ENCODE measurements at regions not wholly inside any gene's neighbourhood (a gene's known extent, or its start where the extent isn't known, plus 50 kb on each side); places are given as distances from the start of the nearest gene placed in this dataset.

GRCh38 chr1:181327796-181328195, 155.5 kb upstream of the CACNA1E start:
- DNase-seq (ENCODE audit: low read depth) = no peak

DNA sequence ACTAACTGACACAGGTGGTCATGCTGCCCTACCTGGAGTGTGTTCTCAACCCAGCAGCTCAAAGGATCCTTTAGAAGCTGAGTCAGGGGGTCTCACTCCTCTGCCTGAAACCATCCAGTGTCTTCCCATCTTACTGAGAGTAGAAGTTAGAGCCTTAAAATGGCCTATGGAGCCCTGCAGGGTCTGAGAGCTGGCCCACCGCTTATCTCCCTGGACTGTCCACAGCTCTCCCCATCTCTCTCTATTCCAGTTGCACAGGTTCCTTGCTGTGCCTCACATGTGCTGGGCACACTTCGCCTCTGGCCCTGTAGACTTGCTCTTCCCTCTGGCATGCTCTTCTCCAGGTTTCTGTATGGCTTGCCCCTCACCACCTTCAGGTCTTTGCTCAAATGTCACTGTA, 148.6 kb upstream of the CACNA1E start:
- no peak for DNase-seq (ENCODE audit: low read depth)

- DNase-seq (ENCODE audit: low read depth) = no peak
Observed at GRCh38 chr1:181335631-181336030, 147.7 kb upstream of the CACNA1E start.

DNA sequence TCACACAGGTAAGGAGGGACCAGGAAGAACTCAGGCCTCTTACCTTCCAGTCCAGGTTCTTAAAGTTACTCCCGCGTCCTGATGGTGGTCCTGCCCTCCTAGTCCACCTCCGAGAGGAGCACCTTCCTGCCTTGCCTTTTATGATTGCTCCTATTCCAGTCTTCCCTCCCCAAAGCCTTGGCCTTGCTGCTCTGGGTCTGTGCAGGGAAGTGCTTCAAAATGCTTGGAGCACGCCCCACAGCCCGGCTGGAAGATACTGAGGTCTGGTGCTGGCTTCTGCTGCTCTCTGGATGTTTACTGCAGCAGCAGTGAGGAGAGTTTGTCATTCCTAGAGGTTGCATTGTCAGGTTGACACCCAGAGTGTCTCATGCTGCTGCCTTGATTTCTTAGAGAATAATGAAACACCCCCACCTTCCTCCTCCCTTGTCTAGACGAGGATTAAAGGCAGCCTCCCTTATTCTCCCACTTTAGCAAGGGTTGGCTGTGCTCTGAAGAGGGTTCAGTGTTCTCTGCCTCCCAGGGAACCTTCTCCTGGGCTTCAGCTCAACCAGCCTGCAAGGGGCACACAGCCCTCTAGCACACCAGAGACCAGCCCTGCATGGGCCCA, 142.2 kb upstream of the CACNA1E start:
- DNase-seq (ENCODE audit: low read depth) = no peak

GRCh38 chr1:181344091-181344490, 139.2 kb upstream of the CACNA1E start:
- DNase-seq (ENCODE audit: low read depth) = no peak

DNA sequence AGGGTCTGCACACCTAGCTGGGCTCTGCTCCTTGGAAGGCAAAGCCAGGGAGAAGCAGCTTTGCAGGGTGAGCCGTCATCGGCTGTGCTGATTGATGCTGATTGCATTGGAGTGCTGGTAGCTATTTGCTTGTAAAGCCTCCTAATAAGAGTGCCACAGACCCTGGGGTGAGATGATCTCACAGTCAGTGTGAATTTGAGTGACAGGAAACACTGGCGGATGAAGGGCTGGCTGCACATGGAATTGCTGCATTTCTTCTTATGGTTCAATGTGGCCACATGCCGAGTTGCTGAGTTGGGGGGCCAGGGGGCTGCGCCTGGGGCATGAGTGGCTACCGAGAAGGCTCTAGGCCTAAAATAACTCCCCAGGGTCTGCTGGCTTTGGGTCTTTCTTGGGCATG, 138.2 kb upstream of the CACNA1E start:
- DNase-seq (ENCODE audit: low read depth) = no peak

- no peak for DNase-seq (ENCODE audit: low read depth)
Observed at GRCh38 chr1:181347495-181348390, 135.6 kb upstream of the CACNA1E start.

DNA sequence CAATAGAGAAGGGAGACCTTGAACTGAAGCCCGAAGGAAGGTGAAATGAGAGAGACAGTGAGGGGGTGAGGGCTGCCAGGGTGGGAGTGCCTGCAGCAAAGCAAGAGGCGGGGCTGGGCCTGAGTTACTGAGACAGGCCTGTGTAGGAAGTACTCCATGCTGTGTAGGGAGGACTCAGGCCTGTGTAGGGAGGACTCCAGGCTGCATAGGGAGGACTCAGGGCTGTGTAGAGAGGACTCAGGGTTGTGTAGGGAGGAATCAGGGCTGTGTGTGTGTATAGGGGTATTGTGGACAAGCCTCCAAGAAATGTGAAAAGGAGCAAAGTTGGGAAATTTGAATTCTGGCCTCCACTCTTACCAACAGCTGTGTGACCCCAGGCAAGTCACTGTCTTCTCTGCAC, 133.8 kb upstream of the CACNA1E start:
- DNase-seq (ENCODE audit: low read depth) = no peak

GRCh38 chr1:181350131-181350530, 133.2 kb upstream of the CACNA1E start:
- no peak for DNase-seq (ENCODE audit: low read depth)

DNA sequence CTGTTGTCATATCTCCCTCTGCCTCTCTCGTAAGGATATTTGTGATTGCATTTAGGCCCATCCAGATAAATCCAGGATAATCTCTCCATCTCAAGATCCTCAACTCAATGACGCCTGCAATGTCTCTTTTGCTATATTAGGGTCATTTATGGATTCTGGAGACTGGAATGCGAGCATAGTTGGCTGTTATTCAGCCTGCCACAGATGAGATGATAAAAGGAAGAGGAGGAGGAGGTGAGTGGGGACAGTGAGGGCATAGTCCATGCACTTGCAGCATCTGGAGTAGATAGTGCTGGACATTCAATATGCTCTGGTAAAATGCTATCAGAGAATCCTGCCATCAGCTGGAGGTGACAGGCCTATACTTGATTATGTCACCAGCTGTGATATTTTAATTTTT, 131.6 kb upstream of the CACNA1E start:
- no peak for DNase-seq (ENCODE audit: low read depth)

DNA sequence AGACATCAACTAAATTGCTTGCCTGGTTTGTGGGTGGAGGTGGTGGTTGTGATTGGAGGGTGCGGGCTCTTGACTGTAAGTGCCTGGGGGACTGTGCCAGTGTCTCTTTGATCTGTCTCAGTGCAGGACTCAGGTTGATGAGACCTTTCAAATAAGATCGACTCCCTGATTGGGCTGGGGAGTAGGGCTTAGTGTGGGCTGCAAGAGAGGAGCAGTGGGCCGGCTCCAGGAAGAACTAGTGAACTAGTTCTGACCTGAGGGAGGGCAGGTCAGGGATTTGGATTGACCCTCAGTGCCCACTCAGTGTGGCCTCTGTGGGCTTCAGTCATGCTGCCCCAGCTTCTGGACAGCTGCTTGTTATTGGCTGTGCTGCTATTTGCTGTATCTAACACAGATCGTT, 130.6 kb upstream of the CACNA1E start:
- DNase-seq (ENCODE audit: low read depth) = no peak

- no peak for DNase-seq (ENCODE audit: low read depth)
Observed at GRCh38 chr1:181353526-181353925, 129.8 kb upstream of the CACNA1E start.

DNA sequence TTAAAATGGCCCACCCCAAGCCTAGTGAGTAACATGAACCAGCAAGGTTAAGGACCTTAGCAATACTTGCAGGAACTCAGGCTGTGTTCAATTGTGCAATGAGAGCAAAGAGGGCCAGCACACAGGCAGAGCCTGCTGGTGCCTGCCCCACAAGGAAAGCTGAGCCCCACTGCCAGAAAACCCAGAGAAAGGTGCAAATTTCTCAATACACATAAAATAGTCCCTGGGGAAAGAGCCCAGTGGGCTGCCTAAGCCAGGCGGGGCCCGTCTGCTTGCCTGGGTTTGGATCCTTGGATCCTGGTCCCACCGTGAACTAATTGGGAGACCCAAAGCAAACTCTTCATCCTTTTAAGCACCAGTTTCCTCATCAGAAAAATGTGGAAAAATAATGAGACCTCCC, 128.5 kb upstream of the CACNA1E start:
- DNase-seq (ENCODE audit: low read depth) = no peak

DNA sequence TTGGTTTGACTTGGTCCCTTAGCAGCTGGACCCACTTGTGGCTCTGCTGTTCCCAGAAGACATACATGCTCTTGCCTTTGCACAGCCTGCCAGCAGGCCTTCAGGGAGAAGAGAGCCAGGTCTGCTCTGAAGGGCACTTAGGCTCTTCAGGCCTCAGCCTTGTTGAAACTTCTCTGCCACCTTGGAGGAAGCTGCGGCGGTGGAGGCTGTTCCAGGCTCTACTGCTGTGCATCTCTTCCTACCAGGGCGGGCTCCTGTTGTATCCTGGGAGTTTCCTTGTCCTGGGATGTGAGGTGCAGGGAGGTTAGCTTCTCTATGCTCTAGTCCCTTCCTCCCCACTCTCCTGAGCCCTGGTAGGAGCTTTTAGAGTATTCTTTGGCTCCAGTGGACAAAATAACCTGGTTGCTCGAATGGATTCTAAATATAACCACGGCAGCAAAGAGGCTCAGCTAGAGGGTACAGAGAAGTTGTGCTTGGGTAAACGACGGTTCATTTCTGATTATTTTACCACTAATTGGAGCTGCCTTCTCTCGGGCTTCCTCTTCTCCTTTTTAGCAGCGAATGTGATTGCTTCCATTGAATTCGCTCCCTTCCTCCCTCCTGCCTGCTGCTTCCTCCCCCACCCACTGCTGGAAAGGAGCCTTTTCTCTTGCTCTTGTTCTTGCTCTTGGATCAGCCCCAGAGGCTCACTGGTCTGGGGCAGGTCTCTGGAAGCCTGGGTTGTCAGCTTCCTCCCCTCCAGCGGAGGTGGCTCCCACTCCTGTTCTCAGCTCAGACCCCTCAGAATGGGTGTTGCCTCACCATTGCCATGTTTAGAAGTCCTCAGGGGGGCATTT, 126.6 kb upstream of the CACNA1E start:
- DNase-seq (ENCODE audit: low read depth) = no peak

- DNase-seq (ENCODE audit: low read depth) = no peak
Observed at GRCh38 chr1:181359012-181359411, 124.3 kb upstream of the CACNA1E start.

DNA sequence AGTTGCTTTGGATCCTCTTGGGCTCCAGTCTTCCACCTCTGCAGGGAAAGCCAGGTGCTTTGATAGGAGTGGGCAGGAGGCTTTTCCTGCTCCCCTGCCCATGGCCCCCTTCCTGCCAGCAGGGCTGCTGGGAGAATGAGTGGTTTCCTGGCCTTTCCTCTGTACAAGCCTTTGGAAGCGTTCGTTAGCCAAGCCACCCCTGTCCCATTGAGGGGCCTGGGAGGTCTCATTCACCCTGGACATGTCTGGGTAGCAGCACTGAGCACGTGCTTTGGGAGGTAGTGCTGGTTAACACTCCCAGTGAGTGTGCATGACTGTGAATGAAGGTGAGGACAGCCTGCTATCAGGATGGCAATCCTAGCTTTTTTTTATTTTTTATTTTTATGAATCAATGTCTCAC, 118.5 kb upstream of the CACNA1E start:
- DNase-seq (ENCODE audit: low read depth) = no peak

DNA sequence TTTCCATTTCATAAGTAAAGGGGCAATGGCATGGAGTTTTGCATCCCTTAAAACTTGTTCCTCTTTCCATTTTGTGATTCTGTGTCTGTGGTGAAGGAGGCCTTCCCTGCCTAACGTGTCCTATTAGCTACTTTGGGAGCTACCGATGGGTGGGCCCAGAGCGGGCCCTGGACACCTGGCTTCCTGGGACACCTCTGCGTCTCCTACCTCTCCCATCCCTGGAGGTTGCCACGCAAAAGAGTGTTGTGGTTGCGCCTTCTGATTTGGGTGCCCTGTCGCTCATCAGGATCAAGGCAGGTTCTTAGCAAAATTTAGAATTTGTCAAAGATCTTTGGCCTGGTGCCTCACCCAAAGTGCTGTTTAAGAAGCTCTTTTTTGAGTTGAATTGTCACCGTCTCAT, 116.4 kb upstream of the CACNA1E start:
- DNase-seq (ENCODE audit: low read depth) = no peak

DNA sequence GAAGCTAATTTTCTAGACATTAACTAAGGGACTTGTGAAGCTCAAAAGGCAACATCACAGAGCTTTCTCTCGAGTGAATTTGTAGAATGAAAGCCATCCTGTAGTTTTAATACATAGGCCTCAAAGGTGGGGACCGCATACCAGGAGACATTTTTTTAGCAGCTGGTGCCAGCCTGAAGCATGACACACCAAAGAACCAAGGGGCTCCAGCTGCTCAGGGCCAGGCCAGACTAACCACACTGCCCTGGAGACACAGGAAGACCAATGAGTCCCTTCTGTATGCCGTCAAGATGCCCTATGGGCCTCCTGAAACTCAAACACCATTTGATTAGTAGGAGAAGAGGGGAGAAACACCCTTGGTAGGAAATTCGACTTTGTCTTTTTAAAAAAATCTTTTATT, 113.9 kb upstream of the CACNA1E start:
- no peak for DNase-seq (ENCODE audit: low read depth)

DNA sequence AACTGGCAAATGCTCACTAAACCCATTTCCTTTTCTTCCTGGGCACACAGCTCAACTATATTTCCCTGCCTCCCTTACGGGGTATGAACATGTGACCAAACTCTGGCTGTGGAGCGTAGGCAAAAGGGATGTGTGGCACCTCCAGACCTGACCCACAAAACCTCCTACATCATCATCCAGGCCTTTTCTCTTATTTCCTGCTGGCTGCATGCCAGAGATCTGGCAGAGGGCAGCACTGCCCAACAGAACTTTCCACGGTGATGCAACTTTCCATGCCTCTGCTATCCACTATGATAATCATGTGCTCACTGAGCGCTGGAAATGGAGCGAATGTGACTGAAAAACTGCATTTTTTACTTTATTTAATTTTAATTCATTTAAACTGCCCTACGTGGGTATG, 99.6 kb upstream of the CACNA1E start:
- no peak for DNase-seq (ENCODE audit: low read depth)

GRCh38 chr1:181386340-181386739, 97.0 kb upstream of the CACNA1E start:
- no peak for DNase-seq (ENCODE audit: low read depth)

- DNase-seq (ENCODE audit: low read depth) = no peak
Observed at GRCh38 chr1:181386951-181387350, 96.4 kb upstream of the CACNA1E start.

DNA sequence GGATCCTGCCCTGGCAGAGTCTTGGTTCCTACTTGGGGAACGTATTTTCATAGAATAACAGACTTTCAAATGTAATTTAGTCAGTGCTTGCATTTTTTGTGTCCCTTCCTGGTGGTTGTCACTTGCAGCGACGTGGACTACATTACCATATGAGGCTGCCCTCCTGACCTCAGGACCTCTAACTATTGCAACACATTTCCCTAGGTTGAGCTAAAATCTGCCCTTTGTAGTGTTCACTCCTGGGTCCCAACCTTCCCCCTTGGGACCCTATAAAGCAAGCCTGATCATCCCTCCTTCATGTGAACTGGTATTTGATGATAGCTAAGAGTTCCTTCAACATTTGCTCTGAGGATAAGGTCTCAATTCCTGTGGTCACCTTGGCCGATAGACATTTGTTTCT, 95.6 kb upstream of the CACNA1E start:
- no peak for DNase-seq (ENCODE audit: low read depth)

Measured in stromal cell of bone marrow (primary cell).